Lower lobe of right lung (tissue), 2 donors: ENCODE measurements at regions not wholly inside any gene's neighbourhood (a gene's known extent, or its start where the extent isn't known, plus 50 kb on each side); places are given as distances from the start of the nearest gene placed in this dataset.
"Not testable (repeated sequence)": the region's sequence is repeated elsewhere in the genome, so short reads cannot be mapped to it uniquely, and the experiment has no call there.

Source experiments
- ATAC-seq, 2 donors: fragments of 200-7000 bp; cut with Tn5 transposase; one replicate each; pipeline ENCODE4 v1.9.1; 2020 to 2022; ENCODE audit warnings: mild to moderate bottlenecking in 2 of 2, moderate library complexity in 2 of 2
- DNase-seq: peaks from one replicate; pipeline ENCODE4 v3.0.0-alpha.2; 2020
- H3K27ac ChIP-seq: fragments of 200-600 bp; one replicate; pipeline ENCODE4 v1.8.0; 2022
- H3K27me3 ChIP-seq: fragments of 200-600 bp; one replicate; pipeline ENCODE4 v1.8.0; 2022; ENCODE audit warnings: low read depth
- H3K36me3 ChIP-seq: fragments of 200-600 bp; one replicate; pipeline ENCODE4 v1.8.0; 2022; ENCODE audit warnings: mild to moderate bottlenecking
- H3K4me1 ChIP-seq: fragments of 200-600 bp; one replicate; pipeline ENCODE4 v1.8.0; 2022
- H3K4me3 ChIP-seq: fragments of 200-600 bp; one replicate; pipeline ENCODE4 v1.8.0; 2022; ENCODE audit warnings: mild to moderate bottlenecking
- H3K9me3 ChIP-seq: fragments of 200-600 bp; one replicate; pipeline ENCODE4 v1.8.0; 2022
- intact Hi-C: fragments of 100-400 bp; cut with DNase I; formaldehyde crosslinking; loops from one replicate; pipeline ENCODE4 v1.11.0; 2022
- TF ChIP-seq, protein P1 (sequence below): fragments of 200-600 bp; IDR thresholded peaks from one replicate; pipeline ENCODE4 v1.8.0; 2022; ENCODE audit warnings: antibody characterized with exemption, mild to moderate bottlenecking
- donor health status: DM: no; HTN: yes; CAD: no; lungs with severe emphysema.

GRCh38 chr21:9838738-9839642 is 682.4 kb upstream of the TPTE start:
- no peaks in the 10 kb centered on the region for H3K4me1 ChIP-seq
- DNase-seq: peak; percentile 53
- peak; percentile 28 to 61 for ATAC-seq

DNA sequence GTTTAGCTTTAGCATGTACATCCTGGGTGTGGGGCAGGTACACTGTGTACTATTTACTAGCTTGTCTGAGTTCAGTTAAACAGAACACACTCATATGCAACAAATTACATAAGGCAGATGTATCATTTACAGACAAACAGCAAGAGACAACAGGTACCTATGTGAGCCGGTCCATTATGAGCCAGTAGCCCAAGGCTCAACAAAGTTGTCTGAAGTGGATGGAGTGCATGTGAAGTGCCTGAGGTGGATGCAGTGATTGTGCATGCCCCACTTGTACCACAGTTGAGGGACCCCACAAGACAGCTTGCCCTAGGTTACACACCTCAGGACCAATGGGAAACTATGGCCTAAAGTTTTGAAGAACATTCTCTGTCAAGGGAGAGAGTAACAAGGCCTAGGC is 677.3 kb upstream of the TPTE start:
- H3K4me3 ChIP-seq, ATAC-seq, H3K36me3 ChIP-seq, DNase-seq, intact Hi-C loops, H3K27ac ChIP-seq, H3K27me3 ChIP-seq, H3K9me3 ChIP-seq, H3K4me1 ChIP-seq: not testable (repeated sequence)

More at GRCh38 chr21:9838738-9839642, 682.4 kb upstream of the TPTE start:
- Histone ChIP-seq H3K27ac (no peak overlapping the region), H3K36me3 (no peaks in the 10 kb centered on the region), H3K9me3 (peaks cover 12% of the 10 kb centered on the region), H3K27me3 (no peaks in the 10 kb centered on the region), H3K4me3 (no peak overlapping the region)
- intact Hi-C loops: no loop called here
- TF ChIP-seq, protein P1, sequence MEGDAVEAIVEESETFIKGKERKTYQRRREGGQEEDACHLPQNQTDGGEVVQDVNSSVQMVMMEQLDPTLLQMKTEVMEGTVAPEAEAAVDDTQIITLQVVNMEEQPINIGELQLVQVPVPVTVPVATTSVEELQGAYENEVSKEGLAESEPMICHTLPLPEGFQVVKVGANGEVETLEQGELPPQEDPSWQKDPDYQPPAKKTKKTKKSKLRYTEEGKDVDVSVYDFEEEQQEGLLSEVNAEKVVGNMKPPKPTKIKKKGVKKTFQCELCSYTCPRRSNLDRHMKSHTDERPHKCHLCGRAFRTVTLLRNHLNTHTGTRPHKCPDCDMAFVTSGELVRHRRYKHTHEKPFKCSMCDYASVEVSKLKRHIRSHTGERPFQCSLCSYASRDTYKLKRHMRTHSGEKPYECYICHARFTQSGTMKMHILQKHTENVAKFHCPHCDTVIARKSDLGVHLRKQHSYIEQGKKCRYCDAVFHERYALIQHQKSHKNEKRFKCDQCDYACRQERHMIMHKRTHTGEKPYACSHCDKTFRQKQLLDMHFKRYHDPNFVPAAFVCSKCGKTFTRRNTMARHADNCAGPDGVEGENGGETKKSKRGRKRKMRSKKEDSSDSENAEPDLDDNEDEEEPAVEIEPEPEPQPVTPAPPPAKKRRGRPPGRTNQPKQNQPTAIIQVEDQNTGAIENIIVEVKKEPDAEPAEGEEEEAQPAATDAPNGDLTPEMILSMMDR: no peak

DNA sequence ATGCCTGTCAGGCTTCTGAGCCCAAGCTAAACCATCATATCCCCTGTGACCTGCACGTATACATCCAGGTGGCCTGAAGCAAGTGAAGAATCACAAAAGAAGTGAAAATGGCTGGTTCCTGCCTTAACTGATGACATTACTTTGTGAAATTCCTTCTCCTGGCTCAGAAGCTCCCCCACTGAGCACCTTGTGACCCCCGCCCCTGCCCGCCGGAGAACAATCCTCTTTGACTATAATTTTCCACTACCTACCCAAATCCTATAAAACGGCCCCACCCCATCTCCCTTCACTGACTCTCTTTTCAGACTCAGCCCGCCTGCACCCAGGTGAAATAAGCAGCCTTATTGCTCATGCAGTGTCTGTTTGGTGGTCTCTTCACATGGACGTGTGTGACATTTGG is 673.9 kb upstream of the TPTE start:
- ATAC-seq: not testable (repeated sequence)

DNA sequence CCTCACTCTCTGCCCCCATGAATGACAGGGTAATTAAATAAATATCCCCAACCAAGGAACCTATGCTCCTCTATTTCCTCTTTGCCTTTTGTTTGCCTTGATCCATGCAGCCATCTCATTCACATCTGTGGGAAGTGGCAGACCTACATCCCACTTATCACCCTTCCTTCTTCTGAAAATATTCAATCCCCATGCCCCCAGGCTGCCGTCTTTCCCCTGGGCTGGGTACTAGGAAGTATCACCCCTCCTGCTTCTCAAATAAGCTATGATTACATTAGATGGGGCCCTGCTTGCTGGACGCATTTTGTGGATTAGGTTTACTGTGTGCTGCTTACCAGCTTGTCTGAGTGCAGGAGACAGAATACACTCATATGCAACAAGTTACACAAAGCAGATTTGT is 670.2 kb upstream of the TPTE start:
- H3K27me3 ChIP-seq, ATAC-seq, H3K9me3 ChIP-seq, DNase-seq, H3K27ac ChIP-seq, H3K36me3 ChIP-seq, intact Hi-C loops, H3K4me1 ChIP-seq, H3K4me3 ChIP-seq: not testable (repeated sequence)

More for the DNA sequence above, 673.9 kb upstream of the TPTE start:
- H3K27ac ChIP-seq, H3K9me3 ChIP-seq, H3K36me3 ChIP-seq, DNase-seq, intact Hi-C loops, H3K27me3 ChIP-seq, H3K4me1 ChIP-seq, H3K4me3 ChIP-seq: not testable (repeated sequence)

GRCh38 chr21:9851695-9852094 is 669.7 kb upstream of the TPTE start:
- DNase-seq, H3K9me3 ChIP-seq, intact Hi-C loops: not testable (repeated sequence)

DNA sequence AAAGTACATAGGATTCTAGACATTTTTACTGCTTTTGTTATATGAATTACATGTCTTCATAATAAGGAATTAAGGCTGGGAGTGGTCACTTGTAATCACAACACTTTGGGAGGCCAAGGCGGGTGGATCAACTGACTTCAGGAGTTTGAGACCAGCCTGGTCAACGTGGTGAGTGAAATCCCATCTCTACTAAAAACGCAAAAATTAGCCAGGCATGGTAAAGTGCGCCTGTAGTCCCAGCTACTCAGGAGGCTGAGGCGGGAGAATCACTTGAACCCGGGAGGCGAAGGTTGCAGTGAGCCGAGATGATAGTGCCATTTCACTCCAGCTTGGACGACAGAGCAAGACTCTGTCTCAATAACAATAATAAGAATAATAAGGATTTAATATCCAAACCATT is 663.8 kb upstream of the TPTE start:
- H3K4me3 ChIP-seq, H3K9me3 ChIP-seq, H3K36me3 ChIP-seq, H3K27ac ChIP-seq, H3K27me3 ChIP-seq, intact Hi-C loops, H3K4me1 ChIP-seq, DNase-seq, ATAC-seq: not testable (repeated sequence)

More at GRCh38 chr21:9851695-9852094, 669.7 kb upstream of the TPTE start:
- not testable (repeated sequence) for H3K27ac ChIP-seq, ATAC-seq, H3K4me3 ChIP-seq, H3K36me3 ChIP-seq, H3K4me1 ChIP-seq, H3K27me3 ChIP-seq

- H3K27me3 ChIP-seq, intact Hi-C loops, DNase-seq, H3K36me3 ChIP-seq, H3K27ac ChIP-seq, ATAC-seq, H3K4me3 ChIP-seq, H3K4me1 ChIP-seq: not testable (repeated sequence)
- H3K9me3 ChIP-seq: peaks cover 17% of the 10 kb centered on the region
Measured at GRCh38 chr21:9859865-9860264, 661.5 kb upstream of the TPTE start.

DNA sequence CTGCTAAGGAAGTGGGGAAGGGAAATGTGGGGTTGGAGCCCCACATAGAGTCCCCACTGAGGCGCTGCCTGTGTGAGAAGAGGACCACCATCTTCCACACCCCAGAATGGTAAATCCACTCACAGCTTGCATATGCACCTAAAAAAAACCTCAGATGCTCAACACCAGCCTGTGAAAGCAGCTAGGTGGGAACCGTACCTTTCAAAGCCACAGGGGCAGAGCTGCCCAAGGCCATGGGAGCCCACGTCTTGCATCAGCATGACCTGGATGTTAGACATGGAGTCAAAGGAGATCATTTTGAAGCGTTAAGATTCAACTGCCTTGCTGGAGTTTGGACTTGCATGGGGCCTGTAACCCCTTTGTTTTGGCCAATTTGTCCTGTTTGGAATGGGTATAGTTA is 658.9 kb upstream of the TPTE start:
- H3K36me3 ChIP-seq, H3K4me3 ChIP-seq, H3K27me3 ChIP-seq, ATAC-seq, H3K27ac ChIP-seq, DNase-seq, intact Hi-C loops, H3K4me1 ChIP-seq: not testable (repeated sequence)
- H3K9me3 ChIP-seq: peaks cover 25% of the 10 kb centered on the region

DNA sequence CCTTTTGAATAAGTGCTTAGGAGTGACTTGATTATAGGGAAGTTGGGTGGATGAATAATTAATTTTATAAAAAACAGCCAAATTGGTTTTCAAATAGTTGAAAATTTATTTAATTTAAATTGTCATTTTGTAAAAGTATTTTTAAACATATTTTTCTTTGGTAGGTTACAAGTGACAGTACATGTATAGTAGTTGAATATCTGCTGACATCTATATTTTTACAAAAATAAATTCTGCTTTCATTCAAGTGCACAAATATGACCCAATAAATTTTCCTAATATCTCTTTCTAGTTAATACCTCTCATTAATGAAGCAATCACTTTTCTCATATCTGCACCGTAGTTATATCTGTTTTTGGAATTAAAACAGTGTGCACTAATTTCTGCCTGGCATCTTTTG is 653.6 kb upstream of the TPTE start:
- H3K27ac ChIP-seq, H3K4me1 ChIP-seq, DNase-seq, intact Hi-C loops, H3K4me3 ChIP-seq, H3K27me3 ChIP-seq, H3K36me3 ChIP-seq, ATAC-seq: not testable (repeated sequence)
- H3K9me3 ChIP-seq: peaks cover 15% of the 10 kb centered on the region

DNA sequence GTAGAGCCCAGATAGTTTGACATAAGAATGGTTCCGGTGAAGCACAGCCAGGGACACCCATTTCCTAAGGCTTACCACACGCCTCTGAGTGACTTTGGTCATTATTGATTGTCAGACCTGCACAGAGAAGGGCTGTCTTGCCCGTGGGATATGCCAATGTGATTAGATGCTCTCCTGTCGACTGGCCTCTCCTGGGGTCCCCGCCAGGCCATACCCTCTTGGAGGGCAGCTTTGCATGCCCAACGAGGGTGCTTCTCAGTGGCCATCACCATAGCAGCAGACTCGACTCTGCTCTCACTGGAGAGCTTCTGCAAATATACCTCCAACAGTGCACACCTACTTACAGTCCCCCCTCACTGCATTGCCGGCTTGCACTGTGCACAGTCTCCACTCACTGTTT is 648.3 kb upstream of the TPTE start:
- intact Hi-C loops, H3K27me3 ChIP-seq, ATAC-seq, H3K4me3 ChIP-seq, H3K4me1 ChIP-seq, H3K36me3 ChIP-seq, H3K27ac ChIP-seq, DNase-seq, H3K9me3 ChIP-seq: not testable (repeated sequence)

GRCh38 chr21:9874136-9874535 is 647.2 kb upstream of the TPTE start:
- H3K36me3 ChIP-seq, ATAC-seq, DNase-seq, H3K9me3 ChIP-seq, H3K4me3 ChIP-seq, intact Hi-C loops, H3K4me1 ChIP-seq, H3K27me3 ChIP-seq, H3K27ac ChIP-seq: not testable (repeated sequence)

- H3K27ac ChIP-seq, ATAC-seq, intact Hi-C loops, H3K4me3 ChIP-seq, H3K36me3 ChIP-seq, DNase-seq, H3K4me1 ChIP-seq, H3K9me3 ChIP-seq, H3K27me3 ChIP-seq: not testable (repeated sequence)
Measured at GRCh38 chr21:9881430-9881829, 640.0 kb upstream of the TPTE start.

- H3K4me3 ChIP-seq, H3K36me3 ChIP-seq, DNase-seq, H3K27me3 ChIP-seq, H3K9me3 ChIP-seq, intact Hi-C loops, H3K27ac ChIP-seq, H3K4me1 ChIP-seq: not testable (repeated sequence)
- peak; percentile 36 to 58 for ATAC-seq
Measured at GRCh38 chr21:9883047-9883446, 638.3 kb upstream of the TPTE start.
